ENCODE measurements at regions not wholly inside any gene's neighbourhood (a gene's known extent, or its start where the extent isn't known, plus 50 kb on each side); places are given as distances from the start of the nearest gene placed in this dataset.

GRCh38 chr6:164252948-164253347 lies 838.4 kb downstream of the QKI start:
- no peak overlapping the region for H3K4me2 ChIP-seq (ENCODE audit: low read length, poor library complexity, severe bottlenecking)
- H3K14ac ChIP-seq (ENCODE audit: low read length in 2 of 2), result no peak overlapping the region
- no peak overlapping the region for H3K9ac ChIP-seq (ENCODE audit: low read length)
- H3K4me1 ChIP-seq (ENCODE audit: control insufficient read depth, insufficient read depth, low read depth, low read length), result no peaks in the 10 kb centered on the region
- no peak overlapping the region for H4K91ac ChIP-seq (ENCODE audit: low read length)
- 38% methylated on average over 3 of the region's 3 CpGs for WGBS
- no peak for DNase-seq
- no peak overlapping the region for H2BK120ac ChIP-seq (ENCODE audit: low read depth, low read length)
- H3K4ac ChIP-seq (ENCODE audit: low read depth in 1 of 2, low read length in 2 of 2), result no peak overlapping the region
- no peak overlapping the region for H4K8ac ChIP-seq (ENCODE audit: low read length)
- H2AK5ac ChIP-seq (ENCODE audit: low read length, severe bottlenecking), result no peak overlapping the region
- no peak overlapping the region for H3K23ac ChIP-seq (ENCODE audit: low read length in 2 of 2)
- no peak overlapping the region for H3K27ac ChIP-seq (ENCODE audit: low read length, poor library complexity, severe bottlenecking)
- H2BK15ac ChIP-seq (ENCODE audit: low read depth, poor library complexity, severe bottlenecking), result no peak overlapping the region
- H3K36me3 ChIP-seq (ENCODE audit: control insufficient read depth in 1 of 2, insufficient read depth in 2 of 2, low read depth in 1 of 2, low read length in 2 of 2), result no peaks in the 10 kb centered on the region
- no peaks in the 10 kb centered on the region for H3K9me3 ChIP-seq (ENCODE audit: control insufficient read depth, low read length)
- no peak overlapping the region for H2AFZ ChIP-seq (ENCODE audit: low read depth, low read length)
- no peak overlapping the region for H3K4me3 ChIP-seq (ENCODE audit: insufficient read depth in 1 of 2, low read depth in 1 of 2, low read length in 2 of 2)
- H3K27me3 ChIP-seq (ENCODE audit: control insufficient read depth in 1 of 2, insufficient read depth in 1 of 2, low read length in 2 of 2), result no peaks in the 10 kb centered on the region
- no peak overlapping the region for H3K18ac ChIP-seq (ENCODE audit: low read depth in 1 of 2, low read length in 2 of 2)
- no peak overlapping the region for H2BK5ac ChIP-seq (ENCODE audit: low read depth, low read length, poor library complexity, severe bottlenecking)
- no peak overlapping the region for H2BK12ac ChIP-seq (ENCODE audit: low read length in 2 of 2)
- no peaks in the 10 kb centered on the region for H3K79me1 ChIP-seq (replicated peaks; ENCODE audit: low read length, poor library complexity, severe bottlenecking)

- Histone ChIP-seq H3K4me2 (ENCODE audit: low read length, poor library complexity, severe bottlenecking) (no peak overlapping the region), H3K27me3 (ENCODE audit: control insufficient read depth in 1 of 2, insufficient read depth in 1 of 2, low read length in 2 of 2) (no peaks in the 10 kb centered on the region), H2BK12ac (ENCODE audit: low read length in 2 of 2) (no peak overlapping the region), H3K18ac (ENCODE audit: low read depth in 1 of 2, low read length in 2 of 2) (no peak overlapping the region), H3K79me1 (replicated peaks; ENCODE audit: low read length, poor library complexity, severe bottlenecking) (no peaks in the 10 kb centered on the region), H3K4me1 (ENCODE audit: control insufficient read depth, insufficient read depth, low read depth, low read length) (no peaks in the 10 kb centered on the region), H2BK5ac (ENCODE audit: low read depth, low read length, poor library complexity, severe bottlenecking) (no peak overlapping the region), H3K23ac (ENCODE audit: low read length in 2 of 2) (no peak overlapping the region), H3K27ac (ENCODE audit: low read length, poor library complexity, severe bottlenecking) (no peak overlapping the region), H3K9ac (ENCODE audit: low read length) (no peak overlapping the region), H2BK120ac (ENCODE audit: low read depth, low read length) (no peak overlapping the region), H3K9me3 (ENCODE audit: control insufficient read depth, low read length) (no peaks in the 10 kb centered on the region), H4K8ac (ENCODE audit: low read length) (no peak overlapping the region), H3K4me3 (ENCODE audit: insufficient read depth in 1 of 2, low read depth in 1 of 2, low read length in 2 of 2) (no peak overlapping the region), H3K36me3 (ENCODE audit: control insufficient read depth in 1 of 2, insufficient read depth in 2 of 2, low read depth in 1 of 2, low read length in 2 of 2) (no peaks in the 10 kb centered on the region), H3K4ac (ENCODE audit: low read depth in 1 of 2, low read length in 2 of 2) (no peak overlapping the region), H2BK15ac (ENCODE audit: low read depth, poor library complexity, severe bottlenecking) (no peak overlapping the region), H4K91ac (ENCODE audit: low read length) (no peak overlapping the region), H2AFZ (ENCODE audit: low read depth, low read length) (no peak overlapping the region), H3K14ac (ENCODE audit: low read length in 2 of 2) (no peak overlapping the region), H2AK5ac (ENCODE audit: low read length, severe bottlenecking) (no peak overlapping the region)
- no peak for DNase-seq
- 42% methylated on average over 1 of the region's 1 CpG for WGBS
Observed at GRCh38 chr6:164252291-164252690, 837.8 kb downstream of the QKI start.

- H4K8ac ChIP-seq (ENCODE audit: low read length), result no peak overlapping the region
- H3K4me2 ChIP-seq (ENCODE audit: low read length, poor library complexity, severe bottlenecking), result no peak overlapping the region
- H3K27me3 ChIP-seq (ENCODE audit: control insufficient read depth in 1 of 2, insufficient read depth in 1 of 2, low read length in 2 of 2), result no peaks in the 10 kb centered on the region
- H3K14ac ChIP-seq (ENCODE audit: low read length in 2 of 2), result no peak overlapping the region
- no peak overlapping the region for H3K4ac ChIP-seq (ENCODE audit: low read depth in 1 of 2, low read length in 2 of 2)
- WGBS, result 82% methylated on average over 6 of the region's 7 CpGs
- DNase-seq, result no peak
- H3K23ac ChIP-seq (ENCODE audit: low read length in 2 of 2), result no peak overlapping the region
- no peak overlapping the region for H2BK15ac ChIP-seq (ENCODE audit: low read depth, poor library complexity, severe bottlenecking)
- no peak overlapping the region for H3K27ac ChIP-seq (ENCODE audit: low read length, poor library complexity, severe bottlenecking)
- H2AFZ ChIP-seq (ENCODE audit: low read depth, low read length), result no peak overlapping the region
- no peak overlapping the region for H3K4me3 ChIP-seq (ENCODE audit: insufficient read depth in 1 of 2, low read depth in 1 of 2, low read length in 2 of 2)
- no peak overlapping the region for H2AK5ac ChIP-seq (ENCODE audit: low read length, severe bottlenecking)
- no peaks in the 10 kb centered on the region for H3K4me1 ChIP-seq (ENCODE audit: control insufficient read depth, insufficient read depth, low read depth, low read length)
- no peak overlapping the region for H2BK120ac ChIP-seq (ENCODE audit: low read depth, low read length)
- H3K9ac ChIP-seq (ENCODE audit: low read length), result peak overlapping the region; percentile 72
- no peaks in the 10 kb centered on the region for H3K36me3 ChIP-seq (ENCODE audit: control insufficient read depth in 1 of 2, insufficient read depth in 2 of 2, low read depth in 1 of 2, low read length in 2 of 2)
- no peaks in the 10 kb centered on the region for H3K9me3 ChIP-seq (ENCODE audit: control insufficient read depth, low read length)
- H4K91ac ChIP-seq (ENCODE audit: low read length), result no peak overlapping the region
- no peak overlapping the region for H3K18ac ChIP-seq (ENCODE audit: low read depth in 1 of 2, low read length in 2 of 2)
- H2BK5ac ChIP-seq (ENCODE audit: low read depth, low read length, poor library complexity, severe bottlenecking), result no peak overlapping the region
- H3K79me1 ChIP-seq (replicated peaks; ENCODE audit: low read length, poor library complexity, severe bottlenecking), result no peaks in the 10 kb centered on the region
- H2BK12ac ChIP-seq (ENCODE audit: low read length in 2 of 2), result no peak overlapping the region
Observed at GRCh38 chr6:164247106-164247505, 832.6 kb downstream of the QKI start.

- no peaks in the 10 kb centered on the region for H3K36me3 ChIP-seq (ENCODE audit: control insufficient read depth in 1 of 2, insufficient read depth in 2 of 2, low read depth in 1 of 2, low read length in 2 of 2)
- no peak overlapping the region for H3K4me3 ChIP-seq (ENCODE audit: insufficient read depth in 1 of 2, low read depth in 1 of 2, low read length in 2 of 2)
- no peak overlapping the region for H3K14ac ChIP-seq (ENCODE audit: low read length in 2 of 2)
- H3K23ac ChIP-seq (ENCODE audit: low read length in 2 of 2), result no peak overlapping the region
- H3K4me1 ChIP-seq (ENCODE audit: control insufficient read depth, insufficient read depth, low read depth, low read length), result no peaks in the 10 kb centered on the region
- no peak overlapping the region for H4K8ac ChIP-seq (ENCODE audit: low read length)
- H2BK120ac ChIP-seq (ENCODE audit: low read depth, low read length), result no peak overlapping the region
- H3K9ac ChIP-seq (ENCODE audit: low read length), result no peak overlapping the region
- DNase-seq, result no peak
- H3K79me1 ChIP-seq (replicated peaks; ENCODE audit: low read length, poor library complexity, severe bottlenecking), result no peaks in the 10 kb centered on the region
- H3K4ac ChIP-seq (ENCODE audit: low read depth in 1 of 2, low read length in 2 of 2), result no peak overlapping the region
- no peaks in the 10 kb centered on the region for H3K27me3 ChIP-seq (ENCODE audit: control insufficient read depth in 1 of 2, insufficient read depth in 1 of 2, low read length in 2 of 2)
- H2AK5ac ChIP-seq (ENCODE audit: low read length, severe bottlenecking), result no peak overlapping the region
- no peak overlapping the region for H2BK15ac ChIP-seq (ENCODE audit: low read depth, poor library complexity, severe bottlenecking)
- H4K91ac ChIP-seq (ENCODE audit: low read length), result no peak overlapping the region
- WGBS, result 64% methylated on average over 4 of the region's 4 CpGs
- H3K18ac ChIP-seq (ENCODE audit: low read depth in 1 of 2, low read length in 2 of 2), result no peak overlapping the region
- no peak overlapping the region for H2BK5ac ChIP-seq (ENCODE audit: low read depth, low read length, poor library complexity, severe bottlenecking)
- H2BK12ac ChIP-seq (ENCODE audit: low read length in 2 of 2), result no peak overlapping the region
- no peak overlapping the region for H3K27ac ChIP-seq (ENCODE audit: low read length, poor library complexity, severe bottlenecking)
- no peak overlapping the region for H2AFZ ChIP-seq (ENCODE audit: low read depth, low read length)
- no peaks in the 10 kb centered on the region for H3K9me3 ChIP-seq (ENCODE audit: control insufficient read depth, low read length)
- H3K4me2 ChIP-seq (ENCODE audit: low read length, poor library complexity, severe bottlenecking), result no peak overlapping the region
Observed at GRCh38 chr6:164246082-164246481, 831.6 kb downstream of the QKI start.
